ENCODE measurements at regions not wholly inside any gene's neighbourhood (a gene's known extent, or its start where the extent isn't known, plus 50 kb on each side); places are given as distances from the start of the nearest gene placed in this dataset.

GRCh38 chr13:111595276-111595675, 274.8 kb downstream of the TEX29 start:
- Histone ChIP-seq H3K27me3 (ENCODE audit: control insufficient read depth in 1 of 2, insufficient read depth in 2 of 2, low read length in 2 of 2) (no peaks in the 10 kb centered on the region), H3K36me3 (ENCODE audit: control insufficient read depth in 2 of 2, insufficient read depth in 2 of 2, low read length in 1 of 2) (no peaks in the 10 kb centered on the region), H3K4me3 (ENCODE audit: low read depth in 1 of 2, low read length in 2 of 2) (no peak overlapping the region), H3K9me3 (ENCODE audit: control insufficient read depth in 2 of 2, insufficient read depth in 1 of 2, low read depth in 1 of 2, low read length in 1 of 2) (peaks cover 0 to 3% of the 10 kb centered on the region in 2 donors), H3K27ac (ENCODE audit: low read depth in 2 of 2, low read length in 1 of 2) (no peak overlapping the region), H3K4me1 (ENCODE audit: control insufficient read depth in 2 of 2, insufficient read depth in 2 of 2, low read length in 1 of 2) (no peaks in the 10 kb centered on the region)
- 76 to 86% methylated on average over 3 of the region's 3 CpGs for WGBS, 2 donors

DNA sequence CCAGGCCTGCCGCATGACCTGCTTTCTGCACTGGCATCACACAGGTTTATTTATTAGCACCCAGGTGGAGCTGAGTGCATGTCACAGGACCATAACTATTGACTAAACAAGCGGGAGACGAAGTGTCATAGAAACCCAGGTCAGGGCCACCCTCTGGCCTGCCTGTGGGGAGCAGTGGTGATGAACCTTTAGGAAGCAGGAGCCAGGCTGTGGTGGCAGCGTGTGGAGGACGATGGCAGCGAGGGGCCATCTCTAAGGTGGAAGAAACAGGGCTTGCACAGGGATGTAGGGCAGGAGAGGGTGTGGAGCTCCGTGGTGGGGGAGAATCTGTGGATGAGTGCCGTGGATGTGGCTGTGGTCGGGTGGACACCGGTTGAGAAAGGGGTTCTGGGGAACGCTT, 275.3 kb downstream of the TEX29 start:
- WGBS, 2 donors: 85 to 88% methylated on average over 11 of the region's 11 CpGs
- Histone ChIP-seq H3K4me1 (ENCODE audit: control insufficient read depth in 2 of 2, insufficient read depth in 2 of 2, low read length in 1 of 2) (no peaks in the 10 kb centered on the region), H3K36me3 (ENCODE audit: control insufficient read depth in 2 of 2, insufficient read depth in 2 of 2, low read length in 1 of 2) (no peaks in the 10 kb centered on the region), H3K9me3 (ENCODE audit: control insufficient read depth in 2 of 2, insufficient read depth in 1 of 2, low read depth in 1 of 2, low read length in 1 of 2) (peaks cover 0 to 1% of the 10 kb centered on the region in 2 donors), H3K4me3 (ENCODE audit: low read depth in 1 of 2, low read length in 2 of 2) (no peak overlapping the region), H3K27me3 (ENCODE audit: control insufficient read depth in 1 of 2, insufficient read depth in 2 of 2, low read length in 2 of 2) (no peaks in the 10 kb centered on the region), H3K27ac (ENCODE audit: low read depth in 2 of 2, low read length in 1 of 2) (no peak overlapping the region)

- Histone ChIP-seq H3K36me3 (ENCODE audit: control insufficient read depth in 2 of 2, insufficient read depth in 2 of 2, low read length in 1 of 2) (no peaks in the 10 kb centered on the region), H3K4me1 (ENCODE audit: control insufficient read depth in 2 of 2, insufficient read depth in 2 of 2, low read length in 1 of 2) (no peaks in the 10 kb centered on the region), H3K27me3 (ENCODE audit: control insufficient read depth in 1 of 2, insufficient read depth in 2 of 2, low read length in 2 of 2) (no peaks in the 10 kb centered on the region), H3K4me3 (ENCODE audit: low read depth in 1 of 2, low read length in 2 of 2) (no peak overlapping the region), H3K9me3 (ENCODE audit: control insufficient read depth in 2 of 2, insufficient read depth in 1 of 2, low read depth in 1 of 2, low read length in 1 of 2) (no peaks in the 10 kb centered on the region), H3K27ac (ENCODE audit: low read depth in 2 of 2, low read length in 1 of 2) (no peak overlapping the region)
- 84 to 85% methylated on average over 10 of the region's 10 CpGs for WGBS, 2 donors
Observed at GRCh38 chr13:111597191-111597611, 276.8 kb downstream of the TEX29 start.

GRCh38 chr13:111597618-111598017, 277.2 kb downstream of the TEX29 start:
- no peaks in the 10 kb centered on the region for H3K36me3 ChIP-seq (ENCODE audit: control insufficient read depth in 2 of 2, insufficient read depth in 2 of 2, low read length in 1 of 2)
- no peak overlapping the region for H3K4me3 ChIP-seq (ENCODE audit: low read depth in 1 of 2, low read length in 2 of 2)
- H3K4me1 ChIP-seq (ENCODE audit: control insufficient read depth in 2 of 2, insufficient read depth in 2 of 2, low read length in 1 of 2): no peaks in the 10 kb centered on the region
- H3K27ac ChIP-seq (ENCODE audit: low read depth in 2 of 2, low read length in 1 of 2): no peak overlapping the region
- WGBS, 2 donors: 75 to 81% methylated on average over 12 of the region's 12 CpGs
- no peaks in the 10 kb centered on the region for H3K9me3 ChIP-seq (ENCODE audit: control insufficient read depth in 2 of 2, insufficient read depth in 1 of 2, low read depth in 1 of 2, low read length in 1 of 2)
- H3K27me3 ChIP-seq (ENCODE audit: control insufficient read depth in 1 of 2, insufficient read depth in 2 of 2, low read length in 2 of 2): no peaks in the 10 kb centered on the region

DNA sequence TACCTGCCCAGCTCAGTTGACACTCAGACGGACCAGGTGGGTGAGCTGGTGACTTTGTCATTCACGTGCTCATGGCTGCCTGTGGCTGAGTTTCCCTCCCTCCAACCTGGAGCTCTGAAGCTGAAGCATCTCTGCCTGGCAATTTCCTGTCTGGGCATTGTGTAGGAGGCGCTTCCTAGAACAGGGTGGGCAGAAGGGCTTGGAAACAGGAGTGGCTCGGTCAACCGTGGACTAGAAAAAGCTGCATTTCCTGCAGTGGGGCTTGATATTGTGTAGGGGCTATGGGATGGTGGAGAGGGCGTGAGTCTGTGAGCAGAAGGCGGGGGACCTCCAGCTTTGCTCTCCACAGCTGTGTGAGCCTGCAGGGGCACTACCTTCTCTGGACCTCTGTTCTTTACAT, 278.3 kb downstream of the TEX29 start:
- Histone ChIP-seq H3K27me3 (ENCODE audit: control insufficient read depth in 1 of 2, insufficient read depth in 2 of 2, low read length in 2 of 2) (no peaks in the 10 kb centered on the region), H3K27ac (ENCODE audit: low read depth in 2 of 2, low read length in 1 of 2) (no peak overlapping the region), H3K36me3 (ENCODE audit: control insufficient read depth in 2 of 2, insufficient read depth in 2 of 2, low read length in 1 of 2) (no peaks in the 10 kb centered on the region), H3K4me1 (ENCODE audit: control insufficient read depth in 2 of 2, insufficient read depth in 2 of 2, low read length in 1 of 2) (no peaks in the 10 kb centered on the region), H3K4me3 (ENCODE audit: low read depth in 1 of 2, low read length in 2 of 2) (no peak overlapping the region), H3K9me3 (ENCODE audit: control insufficient read depth in 2 of 2, insufficient read depth in 1 of 2, low read depth in 1 of 2, low read length in 1 of 2) (no peaks in the 10 kb centered on the region)
- 62 to 68% methylated on average over 7 of the region's 7 CpGs for WGBS, 2 donors

DNA sequence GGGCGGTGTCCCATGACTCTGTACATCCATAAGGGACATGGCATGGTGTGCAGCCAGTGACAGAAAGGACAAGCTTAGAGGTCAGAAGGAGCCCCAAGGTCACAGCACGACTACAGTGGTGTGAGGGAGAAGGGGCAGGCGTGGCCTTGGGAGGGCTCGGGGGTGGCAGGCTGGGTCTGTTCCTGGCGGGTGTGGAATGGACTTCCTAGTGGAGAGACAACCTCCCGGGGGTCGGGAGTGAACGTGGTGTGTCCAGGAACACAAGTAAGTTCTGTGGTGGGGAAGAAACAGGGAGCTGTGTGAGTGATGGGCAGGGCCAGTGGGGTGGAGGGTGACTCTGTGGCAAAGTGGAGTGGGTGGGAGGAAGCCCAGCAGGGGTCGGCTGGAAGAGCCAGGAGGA, 279.3 kb downstream of the TEX29 start:
- H3K4me3 ChIP-seq (ENCODE audit: low read depth in 1 of 2, low read length in 2 of 2): no peak overlapping the region
- no peaks in the 10 kb centered on the region for H3K9me3 ChIP-seq (ENCODE audit: control insufficient read depth in 2 of 2, insufficient read depth in 1 of 2, low read depth in 1 of 2, low read length in 1 of 2)
- no peak overlapping the region for H3K27ac ChIP-seq (ENCODE audit: low read depth in 2 of 2, low read length in 1 of 2)
- H3K36me3 ChIP-seq (ENCODE audit: control insufficient read depth in 2 of 2, insufficient read depth in 2 of 2, low read length in 1 of 2): no peaks in the 10 kb centered on the region
- no peaks in the 10 kb centered on the region for H3K27me3 ChIP-seq (ENCODE audit: control insufficient read depth in 1 of 2, insufficient read depth in 2 of 2, low read length in 2 of 2)
- WGBS, 2 donors: 75 to 78% methylated on average over 9 of the region's 9 CpGs
- H3K4me1 ChIP-seq (ENCODE audit: control insufficient read depth in 2 of 2, insufficient read depth in 2 of 2, low read length in 1 of 2): no peaks in the 10 kb centered on the region

GRCh38 chr13:111602874-111603273, 282.4 kb downstream of the TEX29 start:
- WGBS, 2 donors: 95 to 96% methylated on average over 21 of the region's 21 CpGs
- H3K4me1 ChIP-seq (ENCODE audit: control insufficient read depth in 2 of 2, insufficient read depth in 2 of 2, low read length in 1 of 2): no peaks in the 10 kb centered on the region

DNA sequence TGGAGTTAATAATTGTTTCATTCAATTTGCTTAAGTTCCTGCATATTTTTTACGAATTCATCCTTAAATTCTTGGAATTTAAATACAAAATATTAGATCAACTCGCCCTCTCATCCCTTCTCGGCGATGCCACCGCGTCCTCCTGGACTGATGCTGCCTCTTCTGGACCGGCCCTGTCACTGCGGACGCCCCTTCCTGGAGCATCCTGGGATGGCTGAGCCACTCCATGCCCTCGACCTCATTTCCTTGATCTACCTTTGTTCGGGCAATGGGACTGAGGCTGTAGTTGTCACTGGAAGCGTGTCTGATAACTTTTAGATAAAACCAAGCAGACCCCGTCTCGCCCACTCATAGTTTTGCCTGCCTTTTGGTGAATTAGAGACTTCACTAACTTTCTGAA, 283.7 kb downstream of the TEX29 start:
- no peak overlapping the region for H3K27ac ChIP-seq (ENCODE audit: low read depth in 2 of 2, low read length in 1 of 2)
- H3K36me3 ChIP-seq (ENCODE audit: control insufficient read depth in 2 of 2, insufficient read depth in 2 of 2, low read length in 1 of 2): no peaks in the 10 kb centered on the region
- WGBS, 2 donors: 86% methylated on average over 14 of the region's 14 CpGs
- H3K4me1 ChIP-seq (ENCODE audit: control insufficient read depth in 2 of 2, insufficient read depth in 2 of 2, low read length in 1 of 2): no peaks in the 10 kb centered on the region
- H3K27me3 ChIP-seq (ENCODE audit: control insufficient read depth in 1 of 2, insufficient read depth in 2 of 2, low read length in 2 of 2): no peaks in the 10 kb centered on the region
- H3K4me3 ChIP-seq (ENCODE audit: low read depth in 1 of 2, low read length in 2 of 2): no peak overlapping the region
- H3K9me3 ChIP-seq (ENCODE audit: control insufficient read depth in 2 of 2, insufficient read depth in 1 of 2, low read depth in 1 of 2, low read length in 1 of 2): no peaks in the 10 kb centered on the region

More at GRCh38 chr13:111602874-111603273, 282.4 kb downstream of the TEX29 start:
- no peaks in the 10 kb centered on the region for H3K9me3 ChIP-seq (ENCODE audit: control insufficient read depth in 2 of 2, insufficient read depth in 1 of 2, low read depth in 1 of 2, low read length in 1 of 2)
- no peak overlapping the region for H3K27ac ChIP-seq (ENCODE audit: low read depth in 2 of 2, low read length in 1 of 2)
- H3K27me3 ChIP-seq (ENCODE audit: control insufficient read depth in 1 of 2, insufficient read depth in 2 of 2, low read length in 2 of 2): no peaks in the 10 kb centered on the region
- no peak overlapping the region for H3K4me3 ChIP-seq (ENCODE audit: low read depth in 1 of 2, low read length in 2 of 2)
- H3K36me3 ChIP-seq (ENCODE audit: control insufficient read depth in 2 of 2, insufficient read depth in 2 of 2, low read length in 1 of 2): no peaks in the 10 kb centered on the region

DNA sequence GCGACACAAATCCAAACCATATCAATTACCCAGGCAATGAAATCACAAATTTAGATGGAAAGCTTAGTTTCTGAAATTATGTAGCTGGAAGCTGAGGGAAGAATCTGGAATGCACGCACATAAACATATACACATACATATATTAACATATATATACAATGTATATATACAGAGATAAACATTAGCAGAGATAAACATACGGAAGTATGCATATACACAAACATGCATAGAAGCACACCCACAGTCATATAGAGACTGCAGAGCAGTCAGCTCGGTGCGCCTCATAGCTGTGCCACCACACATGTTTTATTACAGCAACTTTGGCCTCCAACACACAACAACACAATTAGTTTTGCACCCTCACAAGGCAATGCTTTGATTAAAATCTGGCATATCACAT, 288.1 kb downstream of the TEX29 start:
- Histone ChIP-seq H3K27me3 (ENCODE audit: control insufficient read depth in 1 of 2, insufficient read depth in 2 of 2, low read length in 2 of 2) (no peaks in the 10 kb centered on the region), H3K36me3 (ENCODE audit: control insufficient read depth in 2 of 2, insufficient read depth in 2 of 2, low read length in 1 of 2) (no peaks in the 10 kb centered on the region), H3K4me3 (ENCODE audit: low read depth in 1 of 2, low read length in 2 of 2) (no peak overlapping the region), H3K4me1 (ENCODE audit: control insufficient read depth in 2 of 2, insufficient read depth in 2 of 2, low read length in 1 of 2) (no peaks in the 10 kb centered on the region), H3K27ac (ENCODE audit: low read depth in 2 of 2, low read length in 1 of 2) (no peak overlapping the region), H3K9me3 (ENCODE audit: control insufficient read depth in 2 of 2, insufficient read depth in 1 of 2, low read depth in 1 of 2, low read length in 1 of 2) (no peaks in the 10 kb centered on the region)
- WGBS, 2 donors: 81 to 87% methylated on average over 5 of the region's 5 CpGs

GRCh38 chr13:111609631-111610030, 289.2 kb downstream of the TEX29 start:
- H3K4me1 ChIP-seq (ENCODE audit: control insufficient read depth in 2 of 2, insufficient read depth in 2 of 2, low read length in 1 of 2): no peaks in the 10 kb centered on the region
- 87 to 93% methylated on average over 9 of the region's 9 CpGs for WGBS, 2 donors
- H3K36me3 ChIP-seq (ENCODE audit: control insufficient read depth in 2 of 2, insufficient read depth in 2 of 2, low read length in 1 of 2): no peaks in the 10 kb centered on the region
- H3K9me3 ChIP-seq (ENCODE audit: control insufficient read depth in 2 of 2, insufficient read depth in 1 of 2, low read depth in 1 of 2, low read length in 1 of 2): no peaks in the 10 kb centered on the region
- H3K27ac ChIP-seq (ENCODE audit: low read depth in 2 of 2, low read length in 1 of 2): no peak overlapping the region
- H3K27me3 ChIP-seq (ENCODE audit: control insufficient read depth in 1 of 2, insufficient read depth in 2 of 2, low read length in 2 of 2): no peaks in the 10 kb centered on the region
- no peak overlapping the region for H3K4me3 ChIP-seq (ENCODE audit: low read depth in 1 of 2, low read length in 2 of 2)

All from esophagus (tissue), 2 donors.